Panc1 (cell line): ENCODE measurements at regions not wholly inside any gene's neighbourhood (a gene's known extent, or its start where the extent isn't known, plus 50 kb on each side); places are given as distances from the start of the nearest gene placed in this dataset.
"Not testable (repeated sequence)": the region's sequence is repeated elsewhere in the genome, so short reads cannot be mapped to it uniquely, and the experiment has no call there.

Source experiments
- ATAC-seq: fragments of 200-7000 bp; cut with Tn5 transposase; 2 replicates; pipeline ENCODE4 v1.9.1; 2020; ENCODE audit warnings: mild to moderate bottlenecking, moderate library complexity
- BruUV-seq: library from RNA; stranded (reverse); fragments of 400-500 nt; replicated peaks from 2 replicates; lab custom pipeline; 2021; lab: Mats Ljungman, UMichigan
- CTCF ChIA-PET: fragments of 300-600 bp; sonication (Branson Sonifier 250); formaldehyde crosslinking; loops from one replicate; lab custom pipeline; 2022; ENCODE audit warnings: antibody characterized with exemption; lab: Charles Lee
- POLR2A ChIA-PET: fragments of 300-600 bp; sonication (Branson Sonifier 250); formaldehyde crosslinking; loops from one replicate; lab custom pipeline; 2022; ENCODE audit warnings: antibody characterized with exemption; lab: Charles Lee
- DNase-seq: peaks from one replicate; pipeline ENCODE4 v3.0.0-alpha.2; 2010; ENCODE audit warnings: low read depth, low spot score
- H3K27ac ChIP-seq: 2 replicates; pipeline ENCODE4 v1.5.1; 2011; ENCODE audit warnings: mild to moderate bottlenecking, low read length, inconsistent platforms
- H3K27me3 ChIP-seq: fragments of 200-500 bp; sonication (Bioruptor generic); 2 replicates; pipeline ENCODE4 v1.6.0; 2014; ENCODE audit warnings: low read length, inconsistent platforms; ENCODE audit not compliant: control insufficient read depth, insufficient read depth
- H3K36me3 ChIP-seq: fragments of 200-500 bp; sonication (Bioruptor generic); 2 replicates; pipeline ENCODE4 v1.5.1; 2014; ENCODE audit warnings: inconsistent platforms, mild to moderate bottlenecking, low read length, moderate library complexity; ENCODE audit not compliant: control insufficient read depth, insufficient read depth
- H3K4me1 ChIP-seq: 2 replicates; pipeline ENCODE4 v1.5.1; 2011; ENCODE audit warnings: inconsistent platforms, mild to moderate bottlenecking, low read length, moderate library complexity; ENCODE audit not compliant: control insufficient read depth, insufficient read depth
- H3K4me3 ChIP-seq, 2 experiments: 2 replicates each; pipeline ENCODE4 v1.5.1; 2011 to 2012; ENCODE audit warnings: low read depth in 2 of 2, low read length in 2 of 2, mild to moderate bottlenecking in 2 of 2, inconsistent platforms in 1 of 2, moderate library complexity in 1 of 2
- H3K9me3 ChIP-seq: fragments of 200-500 bp; sonication (Bioruptor generic); 2 replicates; pipeline ENCODE4 v1.5.1; 2014; ENCODE audit warnings: low read depth, mild to moderate bottlenecking, inconsistent platforms, low read length, moderate library complexity; ENCODE audit not compliant: control insufficient read depth, insufficient read depth
- POLR2AphosphoS5 ChIP-seq: IDR thresholded peaks from 2 replicates; pipeline ENCODE4 v1.6.1; 2012; ENCODE audit warnings: mild to moderate bottlenecking, low read depth, low read length, moderate library complexity
- SIN3A ChIP-seq: IDR thresholded peaks from 2 replicates; pipeline ENCODE4 v1.6.1; 2012; ENCODE audit warnings: low read depth, mild to moderate bottlenecking, low read length, moderate library complexity, borderline replicate concordance; ENCODE audit not compliant: insufficient read depth
- TCF7L2 ChIP-seq: IDR thresholded peaks from 2 replicates; pipeline ENCODE4 v1.6.1; 2011; ENCODE audit warnings: mild to moderate bottlenecking, low read depth, low read length, inconsistent platforms
- in situ Hi-C: cut with HindIII; loops from 2 replicates; pipeline ENCODE4 v1.10.0; 2016; ENCODE audit warnings: low sequenced_read_pairs, low pct_unique_long_range_greater_than_20kb
- intact Hi-C: fragments of 100-400 bp; cut with micrococcal nuclease; formaldehyde crosslinking; loops from one replicate; pipeline ENCODE4 v1.10.0; 2022; ENCODE audit not compliant: unreplicated experiment
- TF ChIP-seq, protein P1 (sequence below), 2 experiments: IDR thresholded peaks; 2 replicates each; pipeline ENCODE4 v1.6.1; 2011 to 2012; ENCODE audit warnings: low read depth in 2 of 2, control low read depth in 1 of 2, low read length in 1 of 2, mild to moderate bottlenecking in 1 of 2, moderate library complexity in 1 of 2; ENCODE audit not compliant: insufficient read depth in 1 of 2
- TF ChIP-seq, protein P2 (sequence below): fragments of 450-650 bp; IDR thresholded peaks from 2 replicates; pipeline ENCODE4 v1.5.1; 2017; ENCODE audit warnings: mild to moderate bottlenecking

DNA sequence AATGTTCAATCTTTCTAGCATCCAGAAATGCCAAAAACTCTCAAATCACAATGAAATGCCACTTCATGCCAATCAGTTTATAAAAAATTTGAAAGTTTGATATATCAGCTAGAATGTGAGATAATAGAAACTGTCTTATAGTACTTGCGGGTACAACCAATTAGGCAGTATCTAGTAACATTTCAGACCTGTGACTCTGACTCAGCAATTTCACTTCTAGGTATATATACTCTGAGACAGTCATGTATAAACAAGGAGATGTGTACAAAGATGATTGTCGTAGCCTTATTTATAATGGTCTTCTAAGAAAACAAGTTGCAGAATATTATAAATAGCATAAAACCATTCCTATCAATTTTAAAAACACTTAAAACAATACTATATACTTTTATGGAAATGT, 252.3 kb upstream of the PODXL start:
- intact Hi-C loops, result no loop called here
- BruUV-seq, result no TSS peak
- TF ChIP-seq, protein P1, sequence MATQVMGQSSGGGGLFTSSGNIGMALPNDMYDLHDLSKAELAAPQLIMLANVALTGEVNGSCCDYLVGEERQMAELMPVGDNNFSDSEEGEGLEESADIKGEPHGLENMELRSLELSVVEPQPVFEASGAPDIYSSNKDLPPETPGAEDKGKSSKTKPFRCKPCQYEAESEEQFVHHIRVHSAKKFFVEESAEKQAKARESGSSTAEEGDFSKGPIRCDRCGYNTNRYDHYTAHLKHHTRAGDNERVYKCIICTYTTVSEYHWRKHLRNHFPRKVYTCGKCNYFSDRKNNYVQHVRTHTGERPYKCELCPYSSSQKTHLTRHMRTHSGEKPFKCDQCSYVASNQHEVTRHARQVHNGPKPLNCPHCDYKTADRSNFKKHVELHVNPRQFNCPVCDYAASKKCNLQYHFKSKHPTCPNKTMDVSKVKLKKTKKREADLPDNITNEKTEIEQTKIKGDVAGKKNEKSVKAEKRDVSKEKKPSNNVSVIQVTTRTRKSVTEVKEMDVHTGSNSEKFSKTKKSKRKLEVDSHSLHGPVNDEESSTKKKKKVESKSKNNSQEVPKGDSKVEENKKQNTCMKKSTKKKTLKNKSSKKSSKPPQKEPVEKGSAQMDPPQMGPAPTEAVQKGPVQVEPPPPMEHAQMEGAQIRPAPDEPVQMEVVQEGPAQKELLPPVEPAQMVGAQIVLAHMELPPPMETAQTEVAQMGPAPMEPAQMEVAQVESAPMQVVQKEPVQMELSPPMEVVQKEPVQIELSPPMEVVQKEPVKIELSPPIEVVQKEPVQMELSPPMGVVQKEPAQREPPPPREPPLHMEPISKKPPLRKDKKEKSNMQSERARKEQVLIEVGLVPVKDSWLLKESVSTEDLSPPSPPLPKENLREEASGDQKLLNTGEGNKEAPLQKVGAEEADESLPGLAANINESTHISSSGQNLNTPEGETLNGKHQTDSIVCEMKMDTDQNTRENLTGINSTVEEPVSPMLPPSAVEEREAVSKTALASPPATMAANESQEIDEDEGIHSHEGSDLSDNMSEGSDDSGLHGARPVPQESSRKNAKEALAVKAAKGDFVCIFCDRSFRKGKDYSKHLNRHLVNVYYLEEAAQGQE (IDR thresholded peaks at IDR 0.05; ENCODE audit: insufficient read depth in 1 of 2, low read depth in 2 of 2, low read length in 1 of 2), result no peak
- TF ChIP-seq SIN3A (no peak), TCF7L2 (no peak)
- TF ChIP-seq, protein P2, sequence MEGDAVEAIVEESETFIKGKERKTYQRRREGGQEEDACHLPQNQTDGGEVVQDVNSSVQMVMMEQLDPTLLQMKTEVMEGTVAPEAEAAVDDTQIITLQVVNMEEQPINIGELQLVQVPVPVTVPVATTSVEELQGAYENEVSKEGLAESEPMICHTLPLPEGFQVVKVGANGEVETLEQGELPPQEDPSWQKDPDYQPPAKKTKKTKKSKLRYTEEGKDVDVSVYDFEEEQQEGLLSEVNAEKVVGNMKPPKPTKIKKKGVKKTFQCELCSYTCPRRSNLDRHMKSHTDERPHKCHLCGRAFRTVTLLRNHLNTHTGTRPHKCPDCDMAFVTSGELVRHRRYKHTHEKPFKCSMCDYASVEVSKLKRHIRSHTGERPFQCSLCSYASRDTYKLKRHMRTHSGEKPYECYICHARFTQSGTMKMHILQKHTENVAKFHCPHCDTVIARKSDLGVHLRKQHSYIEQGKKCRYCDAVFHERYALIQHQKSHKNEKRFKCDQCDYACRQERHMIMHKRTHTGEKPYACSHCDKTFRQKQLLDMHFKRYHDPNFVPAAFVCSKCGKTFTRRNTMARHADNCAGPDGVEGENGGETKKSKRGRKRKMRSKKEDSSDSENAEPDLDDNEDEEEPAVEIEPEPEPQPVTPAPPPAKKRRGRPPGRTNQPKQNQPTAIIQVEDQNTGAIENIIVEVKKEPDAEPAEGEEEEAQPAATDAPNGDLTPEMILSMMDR, result no peak
- Histone ChIP-seq H3K27me3 (peaks cover 19% of the 10 kb centered on the region), H3K4me3 (no peak overlapping the region), H3K4me1 (no peaks in the 10 kb centered on the region), H3K27ac (no peak overlapping the region), H3K36me3 (no peaks in the 10 kb centered on the region), H3K9me3 (no peaks in the 10 kb centered on the region)
- in situ Hi-C loops, result no loop called here
- DNase-seq (no peak), ATAC-seq (no peak)
- ChIA-PET CTCF (no interaction called here), POLR2A (no interaction called here)

DNA sequence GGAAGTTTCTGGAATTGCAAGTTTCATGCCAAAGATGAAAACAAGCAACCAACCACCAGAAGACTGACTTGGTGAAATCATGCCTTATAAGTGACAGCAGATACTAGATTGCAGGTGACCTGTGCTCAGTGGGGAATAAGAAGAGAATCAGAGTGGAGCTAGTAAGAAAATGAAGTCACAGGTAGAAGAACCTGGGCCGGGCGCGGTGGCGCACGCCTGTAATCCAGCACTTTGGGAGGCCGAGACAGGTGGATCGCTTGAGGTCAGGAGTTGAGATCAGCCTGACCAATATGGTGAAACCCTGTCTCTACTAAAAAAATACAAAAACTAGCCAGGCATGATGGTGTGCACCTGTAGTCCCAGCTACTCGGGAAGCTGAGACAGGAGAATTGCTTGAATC, 251.7 kb upstream of the PODXL start:
- H3K27ac ChIP-seq, CTCF ChIA-PET, BruUV-seq, H3K36me3 ChIP-seq, H3K9me3 ChIP-seq, H3K4me1 ChIP-seq, in situ Hi-C loops, DNase-seq, H3K4me3 ChIP-seq, ATAC-seq, intact Hi-C loops: not testable (repeated sequence)
- POLR2A ChIA-PET, result interaction anchor here (0.6 to 0.7 kb wide), 2 partner anchors 22 to 36 kb away, joined by 4 to 18 read pairs; no protein-coding TSS in a partner anchor
- peaks cover 19% of the 10 kb centered on the region for H3K27me3 ChIP-seq

DNA sequence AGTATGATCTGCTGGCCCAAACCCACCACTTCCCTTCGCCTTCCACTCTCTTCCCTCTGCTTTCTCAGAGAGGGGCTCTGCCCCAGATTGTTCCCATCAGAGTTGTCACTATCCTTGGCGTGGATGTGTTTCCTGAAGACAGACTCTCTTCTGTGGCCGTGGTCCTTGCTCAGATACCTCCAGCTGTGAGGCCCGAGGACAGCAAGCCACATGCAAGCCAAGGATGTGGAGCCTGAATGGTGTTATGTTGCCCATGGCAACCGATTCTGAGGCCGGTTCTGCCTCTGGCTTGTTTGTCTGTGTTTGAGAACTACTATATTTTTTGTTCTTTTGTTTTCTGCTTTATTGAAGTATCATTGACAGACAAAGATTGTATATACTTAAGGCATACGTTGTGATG, 247.4 kb upstream of the PODXL start:
- BruUV-seq, result no TSS peak
- TF ChIP-seq, protein P2, result no peak
- TF ChIP-seq SIN3A (no peak), TCF7L2 (no peak), POLR2AphosphoS5 (no peak)
- TF ChIP-seq, protein P1 (IDR thresholded peaks at IDR 0.05; ENCODE audit: insufficient read depth in 1 of 2, low read depth in 2 of 2, low read length in 1 of 2), result no peak
- Histone ChIP-seq H3K27me3 (peaks cover 8% of the 10 kb centered on the region; the same call in 1 of the 2 replicates), H3K4me1 (no peaks in the 10 kb centered on the region), H3K36me3 (no peaks in the 10 kb centered on the region), H3K27ac (no peak overlapping the region), H3K9me3 (no peaks in the 10 kb centered on the region), H3K4me3 (no peak overlapping the region)
- in situ Hi-C loops (no loop called here), intact Hi-C loops (no loop called here)
- DNase-seq (no peak), ATAC-seq (no peak)
- CTCF ChIA-PET, result no interaction called here
- POLR2A ChIA-PET, result no interaction called here
